ENCODE measurements at regions not wholly inside any gene's neighbourhood (a gene's known extent, or its start where the extent isn't known, plus 50 kb on each side); places are given as distances from the start of the nearest gene placed in this dataset.

GRCh38 chr12:32036477-32037263 lies 70.0 kb upstream of the BICD1 start:
- Histone ChIP-seq H3K9ac (ENCODE audit: extremely low read depth, low read length, poor library complexity, severe bottlenecking) (no peak overlapping the region), H3K4me3 (ENCODE audit: low read length) (no peak overlapping the region), H3K4me1 (ENCODE audit: control insufficient read depth, insufficient read depth, low read length) (peaks cover 6% of the 10 kb centered on the region), H3K36me3 (ENCODE audit: control insufficient read depth, insufficient read depth, low read length) (no peaks in the 10 kb centered on the region), H3K27me3 (ENCODE audit: control insufficient read depth, insufficient read depth, low read length, poor library complexity, severe bottlenecking) (no peaks in the 10 kb centered on the region), H3K9me3 (ENCODE audit: control insufficient read depth, low read length) (peaks cover 6% of the 10 kb centered on the region), H3K27ac (ENCODE audit: low read depth, low read length) (no peak overlapping the region)
- Mint-ChIP-seq H3K27ac (no peak overlapping the region), H3K4me3 (no peak overlapping the region), H3K4me1 (peaks cover 50% of the 10 kb centered on the region), H3K9me3 (peaks cover 15% of the 10 kb centered on the region), H3K27me3 (ENCODE audit: insufficient read depth) (no peaks in the 10 kb centered on the region), H3K36me3 (ENCODE audit: low read depth) (peaks cover under 1% of the 10 kb centered on the region)
- peak; percentile 50 for TF ChIP-seq CTCF (conservative IDR thresholded peaks at IDR 0.05)
- WGBS, 2 experiments (ENCODE audit: insufficient coverage in 1 of 2, insufficient read length in 1 of 2): 93 to 96% methylated on average over 9 to 10 of the region's 11 CpGs
- no peak for DNase-seq

- peaks cover 17% of the 10 kb centered on the region for H3K36me3 Mint-ChIP-seq (ENCODE audit: low read depth)
- H3K27me3 ChIP-seq (ENCODE audit: control insufficient read depth, insufficient read depth, low read length, poor library complexity, severe bottlenecking): no peaks in the 10 kb centered on the region
- H3K4me3 Mint-ChIP-seq: no peak overlapping the region
- no peak overlapping the region for H3K4me3 ChIP-seq (ENCODE audit: low read length)
- H3K27ac ChIP-seq (ENCODE audit: low read depth, low read length): peak overlapping the region; percentile 39
- 61 to 90% methylated on average over 2 to 9 of the region's 9 CpGs for WGBS, 2 experiments (ENCODE audit: insufficient coverage in 1 of 2, insufficient read length in 1 of 2)
- peaks cover 31% of the 10 kb centered on the region for H3K9me3 ChIP-seq (ENCODE audit: control insufficient read depth, low read length)
- no peak for TF ChIP-seq CTCF (conservative IDR thresholded peaks at IDR 0.05)
- H3K4me1 Mint-ChIP-seq: peaks cover 28% of the 10 kb centered on the region
- H3K36me3 ChIP-seq (ENCODE audit: control insufficient read depth, insufficient read depth, low read length): no peaks in the 10 kb centered on the region
- H3K9ac ChIP-seq (ENCODE audit: extremely low read depth, low read length, poor library complexity, severe bottlenecking): no peak overlapping the region
- H3K4me1 ChIP-seq (ENCODE audit: control insufficient read depth, insufficient read depth, low read length): peaks cover 4% of the 10 kb centered on the region
- peak; percentile 79 for DNase-seq
- peaks cover 2% of the 10 kb centered on the region for H3K27me3 Mint-ChIP-seq (ENCODE audit: insufficient read depth)
- H3K27ac Mint-ChIP-seq: peak overlapping the region; percentile 63
- peaks cover 41% of the 10 kb centered on the region for H3K9me3 Mint-ChIP-seq
These were observed 67.3 kb upstream of the BICD1 start for GRCh38 chr12:32039347-32039746.

GRCh38 chr12:32039917-32040575 lies 66.6 kb upstream of the BICD1 start:
- Histone ChIP-seq H3K9ac (ENCODE audit: extremely low read depth, low read length, poor library complexity, severe bottlenecking) (no peak overlapping the region), H3K27ac (ENCODE audit: low read depth, low read length) (no peak overlapping the region), H3K27me3 (ENCODE audit: control insufficient read depth, insufficient read depth, low read length, poor library complexity, severe bottlenecking) (no peaks in the 10 kb centered on the region), H3K4me1 (ENCODE audit: control insufficient read depth, insufficient read depth, low read length) (peaks cover 4% of the 10 kb centered on the region), H3K9me3 (ENCODE audit: control insufficient read depth, low read length) (peaks cover 38% of the 10 kb centered on the region), H3K4me3 (ENCODE audit: low read length) (peak overlapping the region; percentile 36), H3K36me3 (ENCODE audit: control insufficient read depth, insufficient read depth, low read length) (no peaks in the 10 kb centered on the region)
- no peak for TF ChIP-seq CTCF (conservative IDR thresholded peaks at IDR 0.05)
- H3K4me3 Mint-ChIP-seq: no peak overlapping the region
- 16 to 34% methylated on average over 5 to 6 of the region's 6 CpGs for WGBS, 2 experiments (ENCODE audit: insufficient coverage in 1 of 2, insufficient read length in 1 of 2)
- peak; percentile 60 for DNase-seq
- peaks cover 17% of the 10 kb centered on the region for H3K36me3 Mint-ChIP-seq (ENCODE audit: low read depth)
- H3K9me3 Mint-ChIP-seq: peaks cover 48% of the 10 kb centered on the region
- peaks cover 2% of the 10 kb centered on the region for H3K27me3 Mint-ChIP-seq (ENCODE audit: insufficient read depth)
- H3K27ac Mint-ChIP-seq: peak overlapping the region; percentile 10
- H3K4me1 Mint-ChIP-seq: peaks cover 28% of the 10 kb centered on the region
